ENCODE measurements at regions not wholly inside any gene's neighbourhood (a gene's known extent, or its start where the extent isn't known, plus 50 kb on each side); places are given as distances from the start of the nearest gene placed in this dataset.

- no peak for TF ChIP-seq CTCF (IDR thresholded peaks at IDR 0.05; ENCODE audit: borderline replicate concordance, extremely low read depth, low read length, poor library complexity, severe bottlenecking)
- TF ChIP-seq EZH2 (IDR thresholded peaks at IDR 0.05; ENCODE audit: borderline replicate concordance, low read depth, low read length, severe bottlenecking), result no peak
Measured at GRCh38 chr11:19598876-19599486, 113.7 kb upstream of the NAV2 start.
